ENCODE measurements at regions not wholly inside any gene's neighbourhood (a gene's known extent, or its start where the extent isn't known, plus 50 kb on each side); places are given as distances from the start of the nearest gene placed in this dataset.

DNA sequence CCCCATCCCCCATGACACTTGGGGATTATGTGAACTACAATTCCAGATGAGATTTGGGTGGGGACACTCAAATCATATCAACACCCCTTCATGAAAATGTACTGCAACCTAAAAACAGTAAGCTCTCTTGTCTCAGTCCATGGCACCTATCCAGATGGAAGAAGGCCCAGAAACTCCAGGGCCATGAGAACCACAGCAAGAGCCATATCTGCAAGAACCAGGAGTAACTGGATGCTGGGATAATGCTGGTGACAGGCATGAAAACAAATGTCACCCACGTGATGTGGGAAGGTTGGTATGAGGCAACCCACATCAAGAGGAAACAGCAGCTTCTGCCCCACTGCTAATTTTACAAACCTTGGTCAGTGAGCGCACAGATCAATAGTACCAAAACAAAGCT, 400.1 kb upstream of the ERCC4 start:
- H3K4me1 Mint-ChIP-seq (ENCODE audit: low read depth) = no peaks in the 10 kb centered on the region

DNA sequence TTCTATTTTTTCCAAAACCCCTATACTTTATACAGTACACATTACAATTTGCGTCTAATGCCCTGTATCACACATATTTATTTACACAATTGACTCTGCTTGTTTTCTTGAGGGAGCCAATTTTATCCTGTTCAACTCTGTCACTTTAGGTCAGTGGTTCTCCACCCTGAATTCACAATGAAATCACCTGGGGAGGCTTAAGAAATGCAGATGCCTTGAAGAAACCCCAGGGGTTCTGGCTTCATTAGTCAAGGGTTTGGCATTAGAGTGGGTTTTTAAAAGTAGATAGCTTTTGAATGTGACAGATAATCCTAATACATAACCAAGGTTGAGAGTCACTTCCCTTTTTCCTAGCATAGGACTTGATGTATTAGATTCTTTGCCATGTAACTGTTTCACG, 398.6 kb upstream of the ERCC4 start:
- no peak overlapping the region for H3K27ac Mint-ChIP-seq
- no peak for DNase-seq (ENCODE audit: low spot score)

More for the DNA sequence above, 400.1 kb upstream of the ERCC4 start:
- H3K27me3 Mint-ChIP-seq (ENCODE audit: insufficient read depth) = no peaks in the 10 kb centered on the region
- H3K27ac Mint-ChIP-seq = no peak overlapping the region
- no peak for DNase-seq (ENCODE audit: low spot score)
- peaks cover 9% of the 10 kb centered on the region for H3K9me3 Mint-ChIP-seq
- H3K4me3 Mint-ChIP-seq = no peak overlapping the region
- intact Hi-C loops (cut with micrococcal nuclease) = no loop called here
- H3K36me3 Mint-ChIP-seq (ENCODE audit: low read depth) = no peaks in the 10 kb centered on the region

DNA sequence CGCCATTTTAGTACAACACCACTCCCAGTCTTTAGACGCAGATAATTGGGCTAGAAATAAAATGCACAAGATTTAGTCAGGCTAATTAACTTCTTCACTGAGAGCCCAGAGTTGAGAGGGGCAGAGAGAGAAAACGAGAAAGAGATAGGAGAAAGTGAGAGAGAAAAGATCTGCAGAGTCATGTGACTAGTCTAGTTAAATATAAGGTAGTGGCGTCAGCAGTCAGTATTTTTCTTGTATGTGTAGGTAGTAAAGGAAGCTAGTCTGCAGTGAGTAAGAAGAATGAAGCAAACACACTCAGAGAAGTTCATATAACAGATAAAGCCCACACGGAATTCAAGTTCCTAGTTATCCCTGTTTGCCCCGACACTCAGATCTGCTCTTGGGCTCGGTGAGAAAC, 392.6 kb upstream of the ERCC4 start:
- Mint-ChIP-seq H3K27ac (no peak overlapping the region), H3K36me3 (ENCODE audit: low read depth) (no peaks in the 10 kb centered on the region), H3K4me3 (no peak overlapping the region), H3K9me3 (peaks cover 13% of the 10 kb centered on the region), H3K27me3 (ENCODE audit: insufficient read depth) (no peaks in the 10 kb centered on the region), H3K4me1 (ENCODE audit: low read depth) (no peaks in the 10 kb centered on the region)
- DNase-seq (ENCODE audit: low spot score) = no peak
- intact Hi-C loops (cut with micrococcal nuclease) = no loop called here

More for the DNA sequence above, 398.6 kb upstream of the ERCC4 start:
- no peak overlapping the region for H3K4me3 Mint-ChIP-seq
- H3K9me3 Mint-ChIP-seq = peaks cover 7% of the 10 kb centered on the region
- H3K27me3 Mint-ChIP-seq (ENCODE audit: insufficient read depth) = no peaks in the 10 kb centered on the region
- no peaks in the 10 kb centered on the region for H3K4me1 Mint-ChIP-seq (ENCODE audit: low read depth)
- no peaks in the 10 kb centered on the region for H3K36me3 Mint-ChIP-seq (ENCODE audit: low read depth)
- intact Hi-C loops (cut with micrococcal nuclease) = no loop called here

DNA sequence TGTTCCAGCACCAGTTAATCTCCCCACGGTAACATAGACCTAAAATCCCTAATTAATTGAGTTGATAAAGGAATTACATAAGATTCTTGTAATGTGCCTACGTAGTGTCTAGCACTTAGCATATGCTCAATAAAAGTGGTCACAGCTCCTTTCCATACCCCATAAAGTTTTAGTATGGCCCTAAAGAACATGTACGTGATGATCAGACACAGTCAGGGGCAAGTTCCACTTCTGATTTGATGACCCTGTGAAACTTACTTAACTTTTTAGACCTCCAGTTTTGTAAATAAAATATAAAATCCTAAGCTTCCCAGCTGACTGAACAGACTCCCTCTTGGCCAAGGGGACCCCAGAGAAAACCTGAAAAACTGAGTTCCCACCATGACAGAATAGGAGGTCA, 391.3 kb upstream of the ERCC4 start:
- H3K4me1 Mint-ChIP-seq (ENCODE audit: low read depth) = no peaks in the 10 kb centered on the region

DNA sequence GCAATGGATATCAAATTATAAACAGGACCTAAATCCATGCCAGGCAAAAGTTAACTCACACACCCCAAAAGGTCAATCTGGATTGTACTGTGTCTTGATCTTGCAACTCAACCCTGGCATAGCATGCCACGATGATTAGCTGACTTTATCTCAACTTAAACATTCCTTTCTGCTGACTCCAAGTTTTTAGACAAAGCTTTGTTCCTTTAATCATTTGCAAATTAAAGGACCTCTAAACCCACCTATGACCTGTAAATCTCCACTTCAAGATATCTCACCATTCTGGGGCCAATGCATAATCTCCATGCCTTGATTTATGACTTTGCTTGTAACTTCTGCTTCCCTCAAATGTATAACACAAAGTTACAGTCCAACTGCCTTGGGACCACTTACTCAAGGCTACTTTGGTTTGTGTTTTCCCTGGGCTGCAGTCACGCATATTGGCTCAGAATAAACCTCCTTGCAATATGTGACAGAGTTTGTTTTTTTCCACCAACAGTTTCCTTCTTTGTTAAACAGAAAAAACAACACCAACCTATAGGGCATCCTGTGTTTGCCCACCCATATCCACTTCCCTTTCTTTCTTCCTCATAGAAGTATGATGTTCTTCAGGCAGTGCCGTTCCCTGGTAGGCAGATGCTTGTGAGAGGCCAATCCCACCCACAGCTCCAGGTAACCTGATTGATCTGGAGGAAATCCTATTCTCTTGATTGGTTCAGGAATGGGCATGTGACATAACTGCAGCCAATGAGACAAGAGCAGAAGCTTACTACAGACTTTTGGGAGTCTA, 390.6 kb upstream of the ERCC4 start:
- H3K27ac Mint-ChIP-seq = no peak overlapping the region
- H3K4me1 Mint-ChIP-seq (ENCODE audit: low read depth) = no peaks in the 10 kb centered on the region
- DNase-seq (ENCODE audit: low spot score) = no peak
- H3K27me3 Mint-ChIP-seq (ENCODE audit: insufficient read depth) = no peaks in the 10 kb centered on the region
- H3K9me3 Mint-ChIP-seq = peaks cover 20% of the 10 kb centered on the region
- H3K4me3 Mint-ChIP-seq = no peak overlapping the region
- H3K36me3 Mint-ChIP-seq (ENCODE audit: low read depth) = no peaks in the 10 kb centered on the region
- intact Hi-C loops (cut with micrococcal nuclease) = no loop called here

More for the DNA sequence above, 391.3 kb upstream of the ERCC4 start:
- no peak overlapping the region for H3K4me3 Mint-ChIP-seq
- H3K9me3 Mint-ChIP-seq = peaks cover 20% of the 10 kb centered on the region
- DNase-seq (ENCODE audit: low spot score) = no peak
- H3K36me3 Mint-ChIP-seq (ENCODE audit: low read depth) = no peaks in the 10 kb centered on the region
- intact Hi-C loops (cut with micrococcal nuclease) = no loop called here
- H3K27ac Mint-ChIP-seq = no peak overlapping the region
- no peaks in the 10 kb centered on the region for H3K27me3 Mint-ChIP-seq (ENCODE audit: insufficient read depth)

DNA sequence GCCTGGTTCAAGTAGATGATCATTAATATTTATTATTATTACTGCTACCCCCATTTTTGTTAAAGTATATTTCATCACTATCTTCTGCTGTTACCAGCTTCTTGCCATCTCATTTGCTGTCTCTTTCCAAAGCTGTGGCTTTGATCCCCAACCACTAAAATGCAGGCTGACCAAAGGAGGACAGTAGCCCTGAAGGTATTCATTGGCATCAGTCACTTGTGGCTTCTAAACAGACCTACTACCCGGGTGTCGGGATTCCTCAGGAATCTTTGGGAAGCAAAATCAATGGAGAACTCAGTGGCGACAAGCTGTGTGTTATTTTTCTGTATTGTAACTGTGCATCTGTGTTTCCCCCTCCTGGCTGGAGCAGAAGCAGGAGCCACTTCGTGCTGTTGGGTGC, 379.2 kb upstream of the ERCC4 start:
- intact Hi-C loops (cut with micrococcal nuclease) = no loop called here
- Mint-ChIP-seq H3K4me1 (ENCODE audit: low read depth) (no peaks in the 10 kb centered on the region), H3K27ac (no peak overlapping the region), H3K4me3 (no peak overlapping the region), H3K9me3 (peaks cover 17% of the 10 kb centered on the region), H3K27me3 (ENCODE audit: insufficient read depth) (no peaks in the 10 kb centered on the region), H3K36me3 (ENCODE audit: low read depth) (no peaks in the 10 kb centered on the region)
- DNase-seq (ENCODE audit: low spot score) = no peak

DNA sequence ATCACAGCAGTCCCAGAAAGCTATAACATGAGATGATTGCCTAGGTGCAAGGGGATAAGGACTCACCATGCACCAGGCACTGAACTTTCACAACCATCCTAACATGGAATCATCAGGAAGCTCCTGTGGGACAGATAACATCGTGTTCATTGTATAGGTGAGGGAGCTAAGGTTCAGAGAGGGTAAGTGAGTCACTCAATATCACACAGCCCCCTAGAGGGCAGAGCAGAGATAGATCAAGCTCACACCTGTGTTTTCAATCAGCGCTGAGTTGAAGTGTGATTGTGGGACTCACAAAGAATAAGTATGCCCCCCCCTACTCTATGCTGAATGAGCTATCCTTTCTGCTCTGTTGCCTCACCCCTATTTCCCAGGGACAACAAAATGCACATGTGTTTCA, 377.7 kb upstream of the ERCC4 start:
- H3K9me3 Mint-ChIP-seq = peaks cover 17% of the 10 kb centered on the region
- no peaks in the 10 kb centered on the region for H3K36me3 Mint-ChIP-seq (ENCODE audit: low read depth)
- H3K4me1 Mint-ChIP-seq (ENCODE audit: low read depth) = no peaks in the 10 kb centered on the region
- no peak for DNase-seq (ENCODE audit: low spot score)
- intact Hi-C loops (cut with micrococcal nuclease) = no loop called here
- no peak overlapping the region for H3K27ac Mint-ChIP-seq
- no peaks in the 10 kb centered on the region for H3K27me3 Mint-ChIP-seq (ENCODE audit: insufficient read depth)
- H3K4me3 Mint-ChIP-seq = no peak overlapping the region

DNA sequence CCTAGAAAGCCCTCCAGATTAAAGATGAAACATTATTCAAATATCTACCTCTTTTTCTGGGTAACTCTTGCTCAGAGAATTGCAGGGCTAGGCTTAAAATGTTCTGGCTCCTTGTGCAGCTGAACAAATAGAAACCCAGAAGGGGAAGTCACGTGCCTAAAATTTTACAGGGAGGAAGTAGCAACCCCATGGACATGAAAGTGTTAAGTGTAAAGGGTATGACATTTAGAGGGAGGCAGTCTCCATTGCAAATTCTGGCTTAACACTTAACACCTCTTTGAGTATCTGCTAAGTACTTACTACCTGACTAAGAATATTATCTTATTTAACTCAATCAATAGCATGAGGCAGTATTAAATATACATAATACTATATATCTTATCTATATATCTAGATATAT, 376.1 kb upstream of the ERCC4 start:
- Mint-ChIP-seq H3K4me3 (no peak overlapping the region), H3K27ac (no peak overlapping the region), H3K4me1 (ENCODE audit: low read depth) (no peaks in the 10 kb centered on the region), H3K27me3 (ENCODE audit: insufficient read depth) (no peaks in the 10 kb centered on the region), H3K9me3 (peaks cover 7% of the 10 kb centered on the region), H3K36me3 (ENCODE audit: low read depth) (no peaks in the 10 kb centered on the region)
- intact Hi-C loops (cut with micrococcal nuclease) = no loop called here
- DNase-seq (ENCODE audit: low spot score) = no peak

DNA sequence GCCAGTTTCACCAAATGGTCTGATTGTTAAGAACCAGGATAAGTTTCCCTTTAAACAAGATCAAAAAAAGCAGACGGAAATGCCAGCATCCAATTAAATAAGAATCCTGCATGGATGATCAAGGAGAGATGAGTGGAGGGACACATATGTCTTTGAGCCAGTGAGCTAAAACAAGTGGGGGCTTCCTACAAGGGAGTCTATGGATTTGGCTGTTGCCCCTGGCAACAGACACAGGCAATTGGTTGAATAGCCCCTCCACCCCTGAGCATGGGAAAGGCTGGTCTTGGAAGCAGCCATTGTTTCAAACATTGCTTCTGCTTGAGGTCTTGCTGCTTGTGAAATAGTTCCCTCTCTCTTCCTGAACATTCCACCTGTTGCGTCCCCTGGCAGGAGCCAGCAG, 374.7 kb upstream of the ERCC4 start:
- no peak for DNase-seq (ENCODE audit: low spot score)
- Mint-ChIP-seq H3K27me3 (ENCODE audit: insufficient read depth) (no peaks in the 10 kb centered on the region), H3K9me3 (no peaks in the 10 kb centered on the region), H3K36me3 (ENCODE audit: low read depth) (no peaks in the 10 kb centered on the region), H3K4me1 (ENCODE audit: low read depth) (no peaks in the 10 kb centered on the region), H3K27ac (no peak overlapping the region), H3K4me3 (no peak overlapping the region)
- intact Hi-C loops (cut with micrococcal nuclease) = no loop called here

DNA sequence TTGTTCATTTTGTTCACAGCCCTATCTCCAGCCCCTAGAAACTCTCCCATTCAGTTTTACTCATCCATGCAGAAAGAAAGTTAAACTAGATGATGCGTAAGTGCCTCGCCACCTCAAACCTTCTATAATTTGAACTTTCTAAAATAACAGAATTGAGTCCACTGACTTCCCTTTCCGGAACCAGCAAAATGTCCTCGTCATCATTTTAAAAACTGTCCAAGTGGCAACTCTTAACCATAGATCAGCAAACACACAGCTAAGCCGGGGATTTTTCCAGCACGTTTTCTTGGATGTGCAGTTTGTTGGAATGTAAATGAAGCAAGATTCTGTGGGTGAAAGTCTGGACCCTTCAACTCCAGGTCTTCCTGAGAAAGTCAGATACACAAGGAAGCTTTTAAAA, 369.7 kb upstream of the ERCC4 start:
- H3K4me1 Mint-ChIP-seq (ENCODE audit: low read depth) = no peaks in the 10 kb centered on the region
- no peaks in the 10 kb centered on the region for H3K27me3 Mint-ChIP-seq (ENCODE audit: insufficient read depth)
- intact Hi-C loops (cut with micrococcal nuclease) = no loop called here
- no peaks in the 10 kb centered on the region for H3K9me3 Mint-ChIP-seq
- H3K36me3 Mint-ChIP-seq (ENCODE audit: low read depth) = no peaks in the 10 kb centered on the region
- no peak for DNase-seq (ENCODE audit: low spot score)
- no peak overlapping the region for H3K4me3 Mint-ChIP-seq
- H3K27ac Mint-ChIP-seq = no peak overlapping the region

DNA sequence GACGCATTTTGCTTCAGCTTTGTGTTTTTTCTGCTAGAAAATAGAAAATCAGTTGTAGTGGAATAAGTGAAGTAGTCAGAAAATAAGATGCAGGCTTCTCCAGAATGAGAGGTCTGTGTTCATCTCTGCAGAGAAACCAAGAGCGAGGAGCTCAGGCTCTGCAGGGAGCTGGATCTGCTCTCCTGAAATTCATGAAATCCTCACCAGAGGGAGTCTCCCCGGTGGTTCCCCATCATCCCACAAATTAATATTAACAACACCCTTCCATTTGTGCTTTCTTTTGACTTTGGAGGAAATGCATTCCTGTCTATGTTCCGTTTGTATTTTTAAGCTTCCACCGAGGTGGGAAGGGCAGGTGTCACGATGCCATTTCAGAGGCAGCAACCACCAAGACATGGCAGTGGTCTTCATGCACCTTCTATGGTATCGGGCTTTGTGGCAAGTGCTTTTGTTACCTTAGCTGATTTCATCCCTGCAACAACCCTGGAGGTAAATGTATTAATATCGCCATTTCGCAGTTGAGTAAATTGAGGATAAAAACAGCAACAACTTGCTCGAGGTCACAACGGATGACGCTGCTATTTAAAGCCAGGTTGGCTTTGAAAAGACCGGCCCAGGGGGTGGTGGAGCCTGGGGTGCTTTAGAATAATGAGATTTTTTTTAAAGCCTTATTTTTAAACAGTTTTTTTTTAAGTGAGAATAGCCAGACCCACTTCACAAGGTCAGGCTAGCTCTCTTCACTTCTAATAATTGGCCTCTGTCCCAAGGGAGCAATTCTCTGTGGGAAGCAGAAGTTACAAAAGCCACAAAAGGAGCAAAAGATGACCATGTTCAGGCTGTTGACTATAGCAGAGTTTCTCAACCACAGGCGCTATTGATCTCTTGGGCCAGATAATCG, 367.6 kb upstream of the ERCC4 start:
- DNase-seq (ENCODE audit: low spot score) = no peak
- Mint-ChIP-seq H3K36me3 (ENCODE audit: low read depth) (no peaks in the 10 kb centered on the region), H3K4me3 (no peak overlapping the region), H3K4me1 (ENCODE audit: low read depth) (no peaks in the 10 kb centered on the region), H3K27me3 (ENCODE audit: insufficient read depth) (no peaks in the 10 kb centered on the region), H3K9me3 (no peaks in the 10 kb centered on the region), H3K27ac (no peak overlapping the region)
- intact Hi-C loops (cut with micrococcal nuclease) = no loop called here

DNA sequence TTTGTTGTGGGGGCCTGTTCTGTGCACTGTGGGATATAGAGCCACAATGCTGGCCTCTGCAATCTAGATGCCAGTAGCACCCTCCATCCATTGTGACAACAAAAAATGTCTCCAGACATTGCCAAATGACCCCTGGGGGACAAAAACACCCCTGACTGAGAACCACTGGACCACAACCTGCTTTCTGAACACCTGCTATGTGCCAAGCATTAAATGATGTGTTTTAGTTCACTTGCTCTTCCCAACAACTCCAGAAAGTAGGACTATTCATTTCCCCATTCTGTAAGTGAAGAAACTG, 367.0 kb upstream of the ERCC4 start:
- intact Hi-C loops (cut with micrococcal nuclease) = no loop called here
- H3K27ac Mint-ChIP-seq = no peak overlapping the region
- no peak for DNase-seq (ENCODE audit: low spot score)
- no peak overlapping the region for H3K4me3 Mint-ChIP-seq
- H3K27me3 Mint-ChIP-seq (ENCODE audit: insufficient read depth) = no peaks in the 10 kb centered on the region
- no peaks in the 10 kb centered on the region for H3K9me3 Mint-ChIP-seq
- no peaks in the 10 kb centered on the region for H3K4me1 Mint-ChIP-seq (ENCODE audit: low read depth)
- no peaks in the 10 kb centered on the region for H3K36me3 Mint-ChIP-seq (ENCODE audit: low read depth)

DNA sequence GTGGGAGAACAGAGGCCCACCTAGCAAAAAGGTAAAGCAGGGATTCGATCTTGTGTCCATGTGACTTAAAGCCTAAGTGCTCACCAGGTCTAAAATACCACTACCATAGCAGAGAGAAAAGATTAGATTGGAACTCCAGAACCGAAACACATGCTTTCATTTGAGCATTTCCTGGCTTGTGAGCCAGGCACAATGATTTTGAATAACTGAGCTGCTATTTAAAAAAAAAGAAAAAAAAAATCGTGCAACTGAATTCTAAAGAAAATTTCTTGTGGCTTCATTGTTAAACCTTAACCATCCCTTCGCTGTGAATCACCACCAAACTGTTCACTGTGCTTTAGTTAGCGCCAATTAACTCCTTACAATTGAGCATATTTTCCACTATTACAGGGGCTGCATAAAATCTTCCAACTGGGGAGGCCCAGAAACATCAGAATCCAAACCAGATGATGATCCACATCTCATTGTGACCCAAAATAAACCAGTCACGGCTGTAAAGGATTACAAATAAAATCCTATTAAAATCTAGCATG, 366.4 kb upstream of the ERCC4 start:
- H3K27me3 Mint-ChIP-seq (ENCODE audit: insufficient read depth) = no peaks in the 10 kb centered on the region
- intact Hi-C loops (cut with micrococcal nuclease) = no loop called here

More for the DNA sequence above, 366.4 kb upstream of the ERCC4 start:
- Mint-ChIP-seq H3K27ac (no peak overlapping the region), H3K4me3 (no peak overlapping the region), H3K4me1 (ENCODE audit: low read depth) (no peaks in the 10 kb centered on the region), H3K9me3 (no peaks in the 10 kb centered on the region), H3K36me3 (ENCODE audit: low read depth) (no peaks in the 10 kb centered on the region)
- no peak for DNase-seq (ENCODE audit: low spot score)
